Prostate gland (tissue), 2 donors: ENCODE measurements at regions not wholly inside any gene's neighbourhood (a gene's known extent, or its start where the extent isn't known, plus 50 kb on each side); places are given as distances from the start of the nearest gene placed in this dataset.
"Not testable (repeated sequence)": the region's sequence is repeated elsewhere in the genome, so short reads cannot be mapped to it uniquely, and the experiment has no call there.

Source experiments
- CTCF ChIP-seq, 4 experiments: fragments of 200-600 bp in 2 of 4; fragments of 450-650 bp in 2 of 4; sonication (generic) in 2 of 4; IDR thresholded peaks; 1 replicate in 3 of 4; 2 replicates in 1 of 4; pipeline ENCODE4 v1.5.1; 2016 to 2019; ENCODE audit warnings: antibody characterized with exemption in 4 of 4, mild to moderate bottlenecking in 2 of 4, moderate library complexity in 2 of 4
- POLR2A ChIP-seq: fragments of 450-650 bp; IDR thresholded peaks from one replicate; pipeline ENCODE4 v1.6.1; 2016; ENCODE audit warnings: antibody characterized with exemption, mild to moderate bottlenecking
- POLR2AphosphoS5 ChIP-seq: sonication (generic); formaldehyde crosslinking; IDR thresholded peaks from one replicate; pipeline ENCODE4 v1.6.1; 2017; ENCODE audit warnings: antibody characterized with exemption

GRCh38 chr6:92219987-92220386 is 1199.4 kb downstream of the EPHA7 start:
- TF ChIP-seq POLR2AphosphoS5; CTCF (IDR thresholded peaks at IDR 0.05); POLR2A: not testable (repeated sequence)
